Endothelial cell (in vitro differentiated cells): ENCODE measurements at regions not wholly inside any gene's neighbourhood (a gene's known extent, or its start where the extent isn't known, plus 50 kb on each side); places are given as distances from the start of the nearest gene placed in this dataset.

Source experiments
- DNase-seq: peaks from one replicate; pipeline ENCODE4 v3.0.0; 2021; ENCODE audit warnings: low spot score
- H3K27ac Mint-ChIP-seq: one replicate; pipeline ENCODE4 v1.8.0; 2021; ENCODE audit warnings: mixed read lengths, inconsistent platforms; ENCODE audit not compliant: unreplicated experiment
- H3K27me3 Mint-ChIP-seq: one replicate; pipeline ENCODE4 v1.8.0; 2021; ENCODE audit warnings: mild to moderate bottlenecking, moderate library complexity, mixed read lengths, inconsistent platforms; ENCODE audit not compliant: unreplicated experiment
- H3K36me3 Mint-ChIP-seq: one replicate; pipeline ENCODE4 v1.8.0; 2021; ENCODE audit warnings: mild to moderate bottlenecking, low read depth, mixed read lengths, inconsistent platforms; ENCODE audit not compliant: unreplicated experiment
- H3K4me1 Mint-ChIP-seq: one replicate; pipeline ENCODE4 v1.8.0; 2021; ENCODE audit warnings: mild to moderate bottlenecking, mixed read lengths, inconsistent platforms; ENCODE audit not compliant: unreplicated experiment
- H3K4me3 Mint-ChIP-seq: one replicate; pipeline ENCODE4 v1.8.0; 2021; ENCODE audit warnings: mild to moderate bottlenecking, mixed read lengths, inconsistent platforms; ENCODE audit not compliant: unreplicated experiment
- H3K9me3 Mint-ChIP-seq: one replicate; pipeline ENCODE4 v1.8.0; 2021; ENCODE audit warnings: mixed read lengths, inconsistent platforms; ENCODE audit not compliant: unreplicated experiment
- CTCF ChIP-seq: fragments of 200-600 bp; sonication (generic); IDR thresholded peaks from one replicate; pipeline ENCODE4 v1.5.0; 2021; ENCODE audit warnings: antibody characterized with exemption; ENCODE audit not compliant: unreplicated experiment

GRCh38 chr7:57339198-57339944 lies 110.6 kb upstream of the ZNF716 start:
- H3K9me3 Mint-ChIP-seq = peaks cover 53% of the 10 kb centered on the region
- DNase-seq = no peak
- H3K27me3 Mint-ChIP-seq = peaks cover 14% of the 10 kb centered on the region
- TF ChIP-seq CTCF = no peak
- H3K4me3 Mint-ChIP-seq = no peak overlapping the region
- H3K36me3 Mint-ChIP-seq = peaks cover 32% of the 10 kb centered on the region
- H3K4me1 Mint-ChIP-seq = no peaks in the 10 kb centered on the region
- H3K27ac Mint-ChIP-seq = no peak overlapping the region

- peaks cover 35% of the 10 kb centered on the region for H3K36me3 Mint-ChIP-seq
Observed at GRCh38 chr7:57342954-57343353, 107.0 kb upstream of the ZNF716 start.

GRCh38 chr7:57343901-57344622 lies 105.9 kb upstream of the ZNF716 start:
- H3K36me3 Mint-ChIP-seq = peaks cover 24% of the 10 kb centered on the region
- H3K4me1 Mint-ChIP-seq = no peaks in the 10 kb centered on the region
- DNase-seq = no peak
- no peak for TF ChIP-seq CTCF
- H3K27ac Mint-ChIP-seq = no peak overlapping the region
- H3K27me3 Mint-ChIP-seq = peaks cover 17% of the 10 kb centered on the region
- peaks cover 52% of the 10 kb centered on the region for H3K9me3 Mint-ChIP-seq
- no peak overlapping the region for H3K4me3 Mint-ChIP-seq

More at GRCh38 chr7:57342954-57343353, 107.0 kb upstream of the ZNF716 start:
- Mint-ChIP-seq H3K4me1 (no peaks in the 10 kb centered on the region), H3K9me3 (peaks cover 57% of the 10 kb centered on the region), H3K27me3 (peaks cover 20% of the 10 kb centered on the region), H3K27ac (no peak overlapping the region), H3K4me3 (no peak overlapping the region)
- no peak for DNase-seq
- no peak for TF ChIP-seq CTCF

- DNase-seq = no peak
- peaks cover 22% of the 10 kb centered on the region for H3K36me3 Mint-ChIP-seq
- H3K4me1 Mint-ChIP-seq = no peaks in the 10 kb centered on the region
- peaks cover 56% of the 10 kb centered on the region for H3K9me3 Mint-ChIP-seq
- TF ChIP-seq CTCF = no peak
- no peak overlapping the region for H3K4me3 Mint-ChIP-seq
- H3K27me3 Mint-ChIP-seq = peaks cover 22% of the 10 kb centered on the region
- H3K27ac Mint-ChIP-seq = no peak overlapping the region
Observed at GRCh38 chr7:57344957-57345356, 105.0 kb upstream of the ZNF716 start.
